Brain microvascular endothelial cell (primary cell): ENCODE measurements at regions not wholly inside any gene's neighbourhood (a gene's known extent, or its start where the extent isn't known, plus 50 kb on each side); places are given as distances from the start of the nearest gene placed in this dataset.

ENCODE experiments used
- DNase-seq: peaks from one replicate; pipeline ENCODE4 v3.0.0-alpha.2; 2020
- H3K27ac ChIP-seq: fragments of 250-450 bp; sonication (Bioruptor Pico); 2 replicates; pipeline ENCODE4 v1.5.1; 2020; ENCODE audit warnings: mild to moderate bottlenecking, moderate library complexity
- H3K27me3 ChIP-seq: fragments of 250-450 bp; sonication (Bioruptor Pico); replicated peaks from 2 replicates; pipeline ENCODE4 v1.5.1; 2020; ENCODE audit warnings: mild to moderate bottlenecking
- H3K36me3 ChIP-seq: fragments of 250-450 bp; sonication (Bioruptor Pico); replicated peaks from 2 replicates; pipeline ENCODE4 v1.5.1; 2020; ENCODE audit warnings: mild to moderate bottlenecking
- H3K4me3 ChIP-seq: 2 replicates; pipeline ENCODE4 v1.5.1; 2011; ENCODE audit warnings: low read depth, mild to moderate bottlenecking, control low read depth, low read length, moderate library complexity
- CTCF ChIP-seq: IDR thresholded peaks from 2 replicates; pipeline ENCODE4 v1.5.1; 2011; ENCODE audit warnings: low read depth, mild to moderate bottlenecking, moderate library complexity, low read length, control low read depth, inconsistent platforms; ENCODE audit errors: missing control alignments
- in situ Hi-C: cut with HindIII; loops from 2 replicates; pipeline ENCODE4 v1.10.0; 2017; ENCODE audit warnings: low sequenced_read_pairs, low pct_ligation_motif_present

GRCh38 chr3:43814461-43814860, 123.7 kb downstream of the ABHD5 start:
- no peak overlapping the region for H3K4me3 ChIP-seq
- in situ Hi-C loops = no loop called here
- no peaks in the 10 kb centered on the region for H3K36me3 ChIP-seq
- TF ChIP-seq CTCF = no peak
- H3K27ac ChIP-seq = no peak overlapping the region
- no peak for DNase-seq
- H3K27me3 ChIP-seq = no peaks in the 10 kb centered on the region

- Histone ChIP-seq H3K27me3 (no peaks in the 10 kb centered on the region), H3K4me3 (no peak overlapping the region), H3K27ac (no peak overlapping the region), H3K36me3 (no peaks in the 10 kb centered on the region)
- no peak for DNase-seq
- in situ Hi-C loops = no loop called here
- no peak for TF ChIP-seq CTCF
Measured at GRCh38 chr3:43816372-43816771, 125.6 kb downstream of the ABHD5 start.

GRCh38 chr3:43817064-43817463, 126.3 kb downstream of the ABHD5 start:
- DNase-seq = no peak
- TF ChIP-seq CTCF = no peak
- no peak overlapping the region for H3K4me3 ChIP-seq
- in situ Hi-C loops = no loop called here
- no peaks in the 10 kb centered on the region for H3K27me3 ChIP-seq
- no peaks in the 10 kb centered on the region for H3K36me3 ChIP-seq
- H3K27ac ChIP-seq = no peak overlapping the region

- no peak for DNase-seq
Measured at GRCh38 chr3:43817825-43818224, 127.1 kb downstream of the ABHD5 start.

GRCh38 chr3:43818229-43818628, 127.5 kb downstream of the ABHD5 start:
- no peaks in the 10 kb centered on the region for H3K27me3 ChIP-seq
- no peaks in the 10 kb centered on the region for H3K36me3 ChIP-seq
- in situ Hi-C loops = no loop called here
- DNase-seq = no peak
- no peak overlapping the region for H3K4me3 ChIP-seq
- no peak for TF ChIP-seq CTCF
- no peak overlapping the region for H3K27ac ChIP-seq

More at GRCh38 chr3:43817825-43818224, 127.1 kb downstream of the ABHD5 start:
- no peak overlapping the region for H3K4me3 ChIP-seq
- no peak overlapping the region for H3K27ac ChIP-seq
- H3K27me3 ChIP-seq = no peaks in the 10 kb centered on the region
- no peak for TF ChIP-seq CTCF
- H3K36me3 ChIP-seq = no peaks in the 10 kb centered on the region
- in situ Hi-C loops = no loop called here

GRCh38 chr3:43838009-43838758, 147.4 kb downstream of the ABHD5 start:
- no peak overlapping the region for H3K27ac ChIP-seq
- TF ChIP-seq CTCF = no peak
- no peaks in the 10 kb centered on the region for H3K36me3 ChIP-seq
- in situ Hi-C loops = no loop called here
- H3K4me3 ChIP-seq = no peak overlapping the region
- no peak for DNase-seq
- no peaks in the 10 kb centered on the region for H3K27me3 ChIP-seq
